GM23248 (cell line): ENCODE measurements at regions not wholly inside any gene's neighbourhood (a gene's known extent, or its start where the extent isn't known, plus 50 kb on each side); places are given as distances from the start of the nearest gene placed in this dataset.

ENCODE experiments used
- EZH2 ChIP-seq: fragments of 200-600 bp; sonication (generic); IDR thresholded peaks from 2 replicates; pipeline ENCODE4 v1.6.1; 2018; ENCODE audit warnings: antibody characterized with exemption, mild to moderate bottlenecking; ENCODE audit not compliant: insufficient read depth, poor library complexity, severe bottlenecking
- EZH2phosphoT487 ChIP-seq: fragments of 200-600 bp; sonication (generic); IDR thresholded peaks from 2 replicates; pipeline ENCODE4 v1.6.1; 2018; ENCODE audit warnings: antibody characterized with exemption, moderate library complexity, mild to moderate bottlenecking, low read depth; ENCODE audit not compliant: insufficient read depth

- TF ChIP-seq EZH2phosphoT487 (no peak), EZH2 (no peak)
Measured at GRCh38 chr17:5883775-5884665, 186.2 kb upstream of the WSCD1 start.
